Naive thymus-derived CD8-positive, alpha-beta T cell (primary cell): ENCODE measurements at regions not wholly inside any gene's neighbourhood (a gene's known extent, or its start where the extent isn't known, plus 50 kb on each side); places are given as distances from the start of the nearest gene placed in this dataset.

ENCODE experiments used
- ATAC-seq, 2 donors: fragments of 150-1000 bp; cut with Tn5 transposase in 1 of 2; sonication (Bioruptor Pico), chemical (Tn5 transposase) in 1 of 2; 1 replicate in 1 of 2; 2 replicates in 1 of 2; pipeline ENCODE4 v1.10.0; 2021; ENCODE audit warnings: mild to moderate bottlenecking in 2 of 2, moderate library complexity in 2 of 2
- POLR2A ChIA-PET: fragments of 350-600 bp; sonication (Branson Sonifier 250); formaldehyde crosslinking; loops from one replicate; lab custom pipeline; 2021; ENCODE audit warnings: antibody characterized with exemption; lab: Charles Lee
- DNase-seq, 10 donors: peaks; one replicate each; pipeline versions ENCODE4 v3.0.0 to v3.0.0-alpha.2; 2020 to 2022
- H3K27ac Mint-ChIP-seq, 10 donors: one replicate each; pipeline ENCODE4 v1.8.0; 2020 to 2022; ENCODE audit warnings: mild to moderate bottlenecking in 10 of 10, mixed read lengths in 10 of 10, moderate library complexity in 4 of 10, inconsistent platforms in 1 of 10
- H3K27me3 Mint-ChIP-seq, 5 donors: one replicate each; pipeline ENCODE4 v1.8.0; 2021 to 2022; ENCODE audit warnings: mixed read lengths in 5 of 5
- H3K36me3 Mint-ChIP-seq, 3 donors: one replicate each; pipeline ENCODE4 v1.8.0; 2020 to 2022; ENCODE audit warnings: mixed read lengths in 3 of 3, mild to moderate bottlenecking in 2 of 3, inconsistent platforms in 1 of 3
- H3K4me1 Mint-ChIP-seq, 4 donors: one replicate each; pipeline ENCODE4 v1.8.0; 2021 to 2022; ENCODE audit warnings: mixed read lengths in 4 of 4
- H3K4me3 Mint-ChIP-seq, 10 donors: one replicate each; pipeline ENCODE4 v1.8.0; 2020 to 2022; ENCODE audit warnings: mild to moderate bottlenecking in 10 of 10, mixed read lengths in 10 of 10, moderate library complexity in 6 of 10, inconsistent platforms in 1 of 10
- H3K9me3 Mint-ChIP-seq, 9 donors: one replicate each; pipeline ENCODE4 v1.8.0; 2020 to 2022; ENCODE audit warnings: mixed read lengths in 9 of 9, mild to moderate bottlenecking in 3 of 9, inconsistent platforms in 1 of 9, moderate library complexity in 1 of 9

DNA sequence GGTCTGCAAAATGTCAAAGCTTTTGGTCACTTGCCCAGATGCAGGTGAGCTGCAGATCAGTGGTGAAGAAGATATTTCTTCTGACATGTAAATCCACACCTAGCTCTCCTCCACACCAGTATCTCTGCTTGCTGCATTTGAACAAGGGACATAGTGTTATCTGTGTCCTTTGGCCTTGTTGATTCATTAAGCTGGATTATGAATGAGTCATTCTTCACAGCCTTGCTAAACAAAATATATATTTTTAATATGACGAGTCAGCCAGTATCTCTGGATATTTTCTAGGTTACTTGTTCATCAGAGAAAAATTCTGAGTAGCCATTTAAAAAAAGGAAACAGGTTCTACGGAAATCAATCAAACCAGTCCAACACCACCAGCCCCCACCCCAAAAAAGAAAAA is 190.6 kb upstream of the ADAMTS9 start:
- peaks cover 0 to 20% (median 0%) of the 10 kb centered on the region in 9 donors for H3K9me3 Mint-ChIP-seq

DNA sequence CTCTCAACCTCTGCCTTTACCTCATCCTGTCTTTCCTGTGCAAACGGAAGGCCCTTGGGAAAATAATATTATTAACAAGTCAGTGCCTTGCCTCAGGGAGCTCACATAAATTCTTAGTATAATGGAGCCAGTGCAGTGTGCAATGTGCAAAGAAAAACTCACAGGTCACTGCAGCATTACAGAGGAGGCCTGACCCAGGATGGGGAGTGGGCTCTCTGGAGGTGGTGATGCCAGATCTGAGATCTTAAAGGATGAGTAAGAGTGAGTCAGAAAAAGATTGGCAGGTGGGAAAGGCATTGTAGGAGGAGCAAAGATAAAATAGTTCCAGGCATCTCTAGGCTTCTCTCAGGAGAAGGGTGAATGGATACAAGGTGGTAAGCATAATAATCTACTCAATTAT is 185.6 kb upstream of the ADAMTS9 start:
- peaks cover 0 to 12% (median 3%) of the 10 kb centered on the region in 9 donors for H3K9me3 Mint-ChIP-seq
- H3K27ac Mint-ChIP-seq, result no peak overlapping the region
- H3K36me3 Mint-ChIP-seq, result no peaks in the 10 kb centered on the region
- DNase-seq (no peak), ATAC-seq (no peak)
- H3K4me3 Mint-ChIP-seq, result no peak overlapping the region
- peaks cover 0 to 3% (median 0%) of the 10 kb centered on the region in 5 donors for H3K27me3 Mint-ChIP-seq
- H3K4me1 Mint-ChIP-seq, result no peaks in the 10 kb centered on the region
- POLR2A ChIA-PET, result no interaction called here

More for the DNA sequence above, 190.6 kb upstream of the ADAMTS9 start:
- no peak for ATAC-seq
- Mint-ChIP-seq H3K4me1 (no peaks in the 10 kb centered on the region), H3K27ac (no peak overlapping the region), H3K4me3 (no peak overlapping the region), H3K27me3 (peaks cover 0 to 2% (median 0%) of the 10 kb centered on the region in 5 donors), H3K36me3 (no peaks in the 10 kb centered on the region)
- no peak for DNase-seq
- POLR2A ChIA-PET, result no interaction called here

DNA sequence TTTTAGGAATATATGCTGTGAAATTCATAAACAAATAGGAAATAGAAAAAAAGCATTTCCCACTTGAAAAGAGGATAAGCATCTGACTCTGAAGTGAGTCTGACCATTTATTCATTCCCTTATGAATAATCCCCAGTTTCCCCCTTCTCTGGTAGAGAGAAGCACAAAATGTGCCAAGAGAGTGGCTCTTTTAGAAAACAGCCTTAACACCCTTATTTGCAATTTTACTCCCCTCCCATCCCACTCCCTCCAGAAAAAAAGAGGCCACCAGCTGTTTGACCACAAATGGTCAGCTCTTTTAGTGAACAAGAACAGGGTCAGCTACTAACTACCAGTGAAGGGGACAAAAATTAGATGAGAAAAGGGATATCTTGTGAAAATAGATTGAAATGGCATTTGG is 184.5 kb upstream of the ADAMTS9 start:
- DNase-seq, result no peak
- no peak for ATAC-seq
- POLR2A ChIA-PET, result no interaction called here
- H3K9me3 Mint-ChIP-seq, result peaks cover 0 to 13% (median 4%) of the 10 kb centered on the region in 9 donors
- no peak overlapping the region for H3K4me3 Mint-ChIP-seq
- H3K27ac Mint-ChIP-seq, result no peak overlapping the region
- H3K4me1 Mint-ChIP-seq, result no peaks in the 10 kb centered on the region
- no peaks in the 10 kb centered on the region for H3K36me3 Mint-ChIP-seq
- peaks cover 0 to 3% (median 0%) of the 10 kb centered on the region in 5 donors for H3K27me3 Mint-ChIP-seq

DNA sequence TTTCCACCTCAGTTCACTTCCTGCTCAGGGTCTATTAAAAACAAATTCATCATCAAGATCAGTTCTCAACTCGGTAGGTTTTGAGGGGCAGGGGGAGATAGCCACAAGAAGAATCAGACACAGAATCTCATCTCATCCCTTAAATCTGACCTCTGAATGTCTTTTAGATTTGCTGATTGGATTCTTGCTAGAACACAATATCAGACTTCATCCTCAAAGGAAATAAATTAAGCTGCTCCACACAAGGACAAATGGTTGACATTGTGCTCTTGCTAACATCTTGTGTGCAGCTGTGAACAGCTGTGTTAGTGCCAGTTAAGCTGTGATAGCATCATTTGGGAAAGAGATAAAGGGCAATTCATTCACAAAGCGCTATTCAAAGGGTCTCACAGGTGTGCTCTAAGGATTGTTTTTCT is 184.0 kb upstream of the ADAMTS9 start:
- peaks cover 0 to 13% (median 4%) of the 10 kb centered on the region in 9 donors for H3K9me3 Mint-ChIP-seq
- H3K4me1 Mint-ChIP-seq, result no peaks in the 10 kb centered on the region
- H3K27me3 Mint-ChIP-seq, result peaks cover 0 to 3% (median 0%) of the 10 kb centered on the region in 5 donors
- no peaks in the 10 kb centered on the region for H3K36me3 Mint-ChIP-seq
- ATAC-seq (no peak), DNase-seq (no peak)
- H3K4me3 Mint-ChIP-seq, result no peak overlapping the region
- H3K27ac Mint-ChIP-seq, result no peak overlapping the region
- POLR2A ChIA-PET, result no interaction called here

DNA sequence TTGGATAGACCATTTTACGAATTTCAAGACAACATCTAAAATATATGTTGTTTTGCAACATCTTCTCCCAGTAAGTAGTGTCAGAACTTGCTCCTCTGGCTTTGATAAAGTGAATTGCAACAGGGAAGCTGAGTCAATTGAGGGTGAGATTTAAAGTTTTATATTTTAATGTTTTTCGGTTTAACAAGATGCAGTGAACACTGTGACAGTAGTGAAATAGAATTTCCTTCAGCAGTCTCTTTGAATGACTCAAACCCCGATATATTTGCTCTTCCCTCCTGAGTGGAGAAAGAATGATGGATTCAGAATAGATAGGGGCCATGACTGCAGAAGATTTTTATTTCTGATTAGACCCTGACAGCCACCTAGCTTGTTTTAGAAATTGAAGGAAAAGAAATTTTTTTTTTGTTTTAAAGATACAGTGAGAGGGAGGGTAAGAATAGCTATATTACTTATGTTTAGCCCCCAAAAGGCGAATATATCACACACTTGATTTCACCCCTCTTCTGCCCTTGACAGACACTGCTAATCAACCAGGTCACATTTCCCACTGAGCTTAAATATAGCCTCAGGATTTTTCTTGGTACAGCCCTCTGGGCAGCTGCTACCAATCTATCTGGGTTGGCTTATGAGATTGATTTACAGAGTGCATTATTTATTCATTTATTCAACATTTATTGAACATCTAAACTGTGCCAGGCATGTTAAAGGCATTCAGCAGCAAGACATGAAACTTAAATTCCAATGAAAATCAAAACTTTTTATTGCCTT is 183.3 kb upstream of the ADAMTS9 start:
- Mint-ChIP-seq H3K4me1 (no peaks in the 10 kb centered on the region), H3K4me3 (no peak overlapping the region), H3K27me3 (peaks cover 0 to 3% (median 0%) of the 10 kb centered on the region in 5 donors), H3K36me3 (no peaks in the 10 kb centered on the region), H3K9me3 (peaks cover 0 to 13% (median 4%) of the 10 kb centered on the region in 9 donors), H3K27ac (no peak overlapping the region)
- no peak for DNase-seq
- POLR2A ChIA-PET, result no interaction called here
- ATAC-seq, result no peak

DNA sequence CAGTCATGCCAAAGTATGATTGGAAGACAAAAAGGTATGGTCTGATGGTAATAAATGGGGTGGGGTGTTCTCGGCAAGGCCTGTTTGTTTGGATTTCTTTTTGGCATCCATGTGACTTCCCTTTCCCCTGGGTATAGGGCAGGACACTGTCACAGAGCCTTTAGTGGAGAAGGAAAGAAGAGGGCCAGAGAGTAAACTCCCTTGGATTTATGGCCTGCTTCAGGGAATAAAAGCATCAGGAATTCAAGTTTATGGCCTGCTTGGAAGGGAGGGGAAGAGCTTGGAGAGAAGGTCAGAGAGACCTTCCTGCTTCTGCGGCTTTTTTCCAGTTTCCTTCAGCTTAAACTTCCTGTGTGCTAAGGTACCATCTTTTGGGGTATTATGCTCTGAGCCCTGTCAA is 179.4 kb upstream of the ADAMTS9 start:
- Mint-ChIP-seq H3K4me1 (no peaks in the 10 kb centered on the region), H3K4me3 (no peak overlapping the region), H3K27me3 (no peaks in the 10 kb centered on the region), H3K36me3 (no peaks in the 10 kb centered on the region), H3K9me3 (peaks cover 2 to 24% (median 8%) of the 10 kb centered on the region in 9 donors), H3K27ac (no peak overlapping the region)
- POLR2A ChIA-PET, result no interaction called here
- no peak for DNase-seq
- no peak for ATAC-seq

DNA sequence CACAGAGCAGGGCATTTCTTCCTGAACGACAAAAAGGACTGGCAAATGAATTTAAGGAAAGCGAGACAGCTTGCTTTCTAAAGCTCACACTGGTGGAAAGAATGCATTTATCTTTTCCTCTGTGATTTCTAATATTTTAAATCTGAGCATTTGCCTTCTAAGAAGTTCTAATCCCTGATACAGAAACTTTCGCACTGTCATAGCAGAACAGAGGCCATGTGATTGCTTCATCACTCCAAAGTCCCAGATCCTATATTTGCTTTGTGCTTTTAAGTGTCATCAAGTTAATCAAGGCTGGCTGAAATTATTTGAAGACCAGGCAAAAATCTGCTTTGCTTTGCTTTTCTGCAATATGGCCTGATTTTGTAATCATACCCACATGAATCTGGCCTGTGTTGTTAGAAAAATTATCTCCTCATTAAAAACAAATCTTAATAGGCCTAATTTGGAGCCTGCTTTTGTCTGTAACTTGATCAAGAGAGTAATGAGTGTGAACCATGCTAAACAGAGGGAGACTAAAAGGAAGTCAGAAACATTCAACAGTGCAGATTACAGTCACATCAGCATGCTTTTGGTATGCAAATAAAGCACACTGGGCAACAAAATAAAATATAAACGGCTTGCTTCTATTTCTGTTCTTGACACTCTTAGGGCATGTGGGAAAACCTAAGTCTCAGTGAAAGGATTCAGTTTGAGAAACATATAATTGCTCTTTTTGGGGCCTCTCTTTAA is 178.2 kb upstream of the ADAMTS9 start:
- Mint-ChIP-seq H3K4me1 (no peaks in the 10 kb centered on the region), H3K9me3 (peaks cover 0 to 24% (median 9%) of the 10 kb centered on the region in 9 donors), H3K27me3 (no peaks in the 10 kb centered on the region), H3K36me3 (no peaks in the 10 kb centered on the region), H3K4me3 (no peak overlapping the region), H3K27ac (no peak overlapping the region)
- no peak for ATAC-seq
- POLR2A ChIA-PET, result no interaction called here
- no peak for DNase-seq

DNA sequence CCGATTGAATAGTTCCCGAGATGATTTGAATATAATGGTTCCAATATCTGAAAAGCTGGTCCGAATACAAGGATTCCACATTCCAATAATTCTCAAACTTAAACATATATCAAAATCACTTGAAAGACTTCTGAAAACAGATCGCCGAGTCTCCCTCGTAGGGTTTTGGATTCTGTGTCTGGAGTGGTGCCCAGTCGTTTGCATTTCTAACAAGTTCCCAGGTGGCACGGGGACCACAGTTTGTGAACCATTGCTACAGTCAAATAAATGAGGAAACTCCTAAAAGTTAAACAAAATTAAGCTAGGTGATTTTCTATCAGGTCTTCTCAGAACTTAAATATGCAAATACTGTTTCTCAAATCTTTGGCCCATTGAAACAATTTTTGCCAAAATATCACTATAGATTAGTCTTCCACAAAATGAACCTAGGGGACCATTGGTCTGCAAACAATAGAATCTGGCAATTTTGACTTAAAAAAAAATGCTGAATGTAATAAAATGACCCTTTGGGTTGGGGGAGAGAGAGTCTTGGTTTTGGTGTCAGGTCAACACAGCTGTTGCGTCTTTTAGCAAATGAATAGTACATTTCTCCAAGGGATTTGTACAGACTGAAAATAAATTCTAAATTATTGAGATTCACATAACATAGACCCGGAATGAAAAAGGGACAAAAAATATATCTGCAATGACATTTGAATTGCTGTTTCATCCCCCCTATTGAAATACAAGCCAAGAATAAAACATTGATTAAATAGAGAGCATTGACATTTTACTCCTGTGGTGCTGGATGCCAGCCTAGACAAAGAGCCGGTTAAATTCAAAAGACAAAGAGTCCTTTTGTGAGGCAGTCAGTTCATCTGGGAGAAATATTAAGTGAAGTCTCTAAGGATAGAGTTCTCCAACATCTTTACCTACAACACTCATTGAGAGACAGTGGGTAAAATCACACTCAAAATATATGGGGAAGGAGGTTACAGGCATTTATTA is 175.7 kb upstream of the ADAMTS9 start:
- Mint-ChIP-seq H3K4me3 (no peak overlapping the region), H3K27me3 (no peaks in the 10 kb centered on the region), H3K9me3 (peaks cover 0 to 31% (median 8%) of the 10 kb centered on the region in 9 donors), H3K36me3 (no peaks in the 10 kb centered on the region), H3K27ac (no peak overlapping the region), H3K4me1 (peaks cover 0 to 3% (median 0%) of the 10 kb centered on the region in 4 donors)
- POLR2A ChIA-PET, result no interaction called here
- no peak for DNase-seq
- no peak for ATAC-seq

DNA sequence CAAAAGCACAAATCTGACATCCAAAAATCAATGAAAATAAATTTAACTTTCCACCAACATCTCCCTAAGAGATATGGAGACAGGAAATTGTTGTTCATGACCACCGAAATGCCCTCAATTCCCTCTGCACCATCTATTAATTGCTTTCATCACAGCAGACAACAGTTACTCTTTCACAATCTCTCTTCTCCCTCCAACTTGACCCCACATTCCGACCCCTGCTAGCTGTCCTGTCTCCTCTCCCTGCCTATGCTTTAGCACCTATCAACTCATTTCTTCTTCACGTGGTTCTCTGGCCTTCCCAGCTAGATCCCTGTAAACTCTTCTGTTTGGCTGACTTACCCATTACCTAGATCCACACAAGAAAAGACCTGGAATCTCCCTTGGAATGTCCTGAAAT is 173.9 kb upstream of the ADAMTS9 start:
- no peak for DNase-seq
- POLR2A ChIA-PET, result no interaction called here

DNA sequence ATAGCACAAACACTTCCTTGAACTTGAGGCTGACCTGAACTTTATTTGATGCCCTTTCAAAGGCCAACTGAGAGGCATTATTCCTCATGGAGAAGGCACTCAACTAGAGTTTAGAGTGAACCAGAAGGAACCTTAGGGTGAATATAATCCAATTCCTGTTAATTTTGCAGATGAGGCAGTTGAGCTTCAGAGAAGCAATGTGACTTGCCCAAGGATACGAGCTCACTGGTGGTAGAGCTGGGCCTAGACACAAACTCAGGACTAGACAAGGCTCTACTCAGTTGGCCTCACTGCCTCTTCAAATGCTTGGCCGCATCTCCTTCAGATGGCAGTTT is 172.7 kb upstream of the ADAMTS9 start:
- POLR2A ChIA-PET, result no interaction called here
- Mint-ChIP-seq H3K4me3 (no peak overlapping the region), H3K27me3 (no peaks in the 10 kb centered on the region), H3K36me3 (no peaks in the 10 kb centered on the region), H3K27ac (no peak overlapping the region), H3K4me1 (peaks cover 0 to 3% (median 0%) of the 10 kb centered on the region in 4 donors), H3K9me3 (peaks cover 0 to 31% (median 6%) of the 10 kb centered on the region in 9 donors)
- no peak for ATAC-seq
- no peak for DNase-seq

More for the DNA sequence above, 173.9 kb upstream of the ADAMTS9 start:
- no peak for ATAC-seq
- Mint-ChIP-seq H3K36me3 (no peaks in the 10 kb centered on the region), H3K4me3 (no peak overlapping the region), H3K27me3 (no peaks in the 10 kb centered on the region), H3K27ac (no peak overlapping the region), H3K4me1 (peaks cover 0 to 3% (median 0%) of the 10 kb centered on the region in 4 donors), H3K9me3 (peaks cover 0 to 31% (median 6%) of the 10 kb centered on the region in 9 donors)

DNA sequence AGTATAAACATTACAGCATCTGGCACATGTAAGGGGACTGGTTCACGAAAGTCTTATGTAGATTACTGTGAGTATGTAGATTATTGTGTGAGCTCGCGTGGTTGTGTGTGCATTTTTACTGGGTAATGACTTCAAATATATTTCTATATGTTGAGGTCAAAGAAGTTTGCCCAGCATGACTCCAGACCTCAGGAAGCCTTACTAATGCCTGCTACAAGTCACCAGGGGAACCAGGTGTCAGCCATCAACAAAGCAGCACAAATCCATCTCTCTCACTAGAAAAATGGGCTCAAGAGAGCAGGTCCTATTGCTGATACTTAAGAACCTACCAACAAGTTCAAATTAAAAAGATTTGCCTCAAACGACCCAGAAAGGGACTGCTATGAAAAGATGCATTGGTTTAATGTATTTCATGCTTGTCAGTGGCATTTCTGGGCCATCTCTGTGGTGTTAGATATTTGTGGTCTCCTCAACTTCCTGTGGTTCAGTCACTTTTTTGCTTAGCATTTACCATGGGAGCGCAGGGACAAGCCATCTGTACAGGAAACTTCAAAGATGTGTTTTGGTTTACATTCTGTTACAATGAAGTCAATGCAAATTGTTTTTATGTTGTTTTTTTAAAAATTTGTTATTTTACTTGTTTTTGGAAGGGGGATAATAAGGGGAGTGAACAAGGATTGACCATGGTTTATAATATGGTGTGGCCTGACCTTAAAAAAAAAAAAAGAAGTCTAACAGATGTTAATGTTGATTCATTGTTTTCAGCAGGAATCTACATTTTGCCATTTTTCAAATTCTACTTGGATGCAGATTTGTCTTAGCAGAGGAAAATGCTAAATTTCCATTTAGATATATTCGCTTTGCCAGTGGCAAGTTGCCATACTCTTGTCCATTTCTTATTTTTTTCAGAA is 172.1 kb upstream of the ADAMTS9 start:
- POLR2A ChIA-PET, result no interaction called here

More for the DNA sequence above, 172.1 kb upstream of the ADAMTS9 start:
- Mint-ChIP-seq H3K9me3 (peaks cover 0 to 31% (median 6%) of the 10 kb centered on the region in 9 donors), H3K27ac (no peak overlapping the region), H3K4me1 (peaks cover 0 to 3% (median 0%) of the 10 kb centered on the region in 4 donors), H3K36me3 (no peaks in the 10 kb centered on the region), H3K27me3 (no peaks in the 10 kb centered on the region), H3K4me3 (no peak overlapping the region)
- no peak for DNase-seq
- ATAC-seq, result no peak
